ENCODE measurements at regions not wholly inside any gene's neighbourhood (a gene's known extent, or its start where the extent isn't known, plus 50 kb on each side); places are given as distances from the start of the nearest gene placed in this dataset.

DNA sequence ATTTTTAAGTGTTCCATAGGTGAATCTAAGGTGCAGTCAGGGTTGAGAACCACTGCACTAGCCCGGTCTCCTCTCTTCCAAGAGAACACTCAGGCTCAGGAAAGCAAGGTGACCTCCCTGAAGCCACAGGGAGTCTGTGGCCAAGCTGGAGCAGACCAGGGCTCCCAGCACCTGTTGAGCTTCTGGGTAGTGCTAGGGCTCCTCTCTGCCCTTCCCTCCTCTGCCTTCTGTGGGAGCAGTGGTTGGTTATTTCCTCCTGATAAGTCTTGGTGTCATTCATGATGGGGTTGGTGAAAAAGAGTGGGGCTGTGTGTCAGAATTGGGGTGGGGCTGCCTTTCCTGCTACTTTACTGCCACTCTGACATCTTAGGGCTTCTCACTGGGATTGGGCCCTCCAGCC lies 163.1 kb upstream of the UMPS start:
- no peak for DNase-seq (ENCODE audit: low read depth in 2 of 3, low spot score in 2 of 3)

DNA sequence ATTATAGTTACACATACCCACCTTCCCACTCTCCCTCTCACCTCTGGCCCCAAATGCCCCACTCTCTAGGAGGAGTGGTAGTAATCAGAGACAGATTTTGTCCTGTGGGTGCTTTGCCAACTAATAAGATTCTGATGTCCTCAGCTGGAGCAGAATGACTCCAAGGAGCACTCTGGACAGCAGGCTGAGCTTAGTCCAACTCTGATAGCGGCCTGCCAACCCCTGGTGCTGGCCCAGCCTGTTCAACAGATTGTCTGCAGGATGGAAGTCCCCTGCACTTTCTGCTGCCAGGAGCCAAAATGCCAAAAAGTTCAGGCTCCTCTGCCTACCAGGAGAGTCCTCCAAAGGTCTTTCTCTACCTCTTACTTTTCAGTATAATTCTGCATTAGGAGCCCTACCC lies 160.5 kb upstream of the UMPS start:
- DNase-seq (ENCODE audit: low read depth in 2 of 3, low spot score in 2 of 3), result no peak

DNA sequence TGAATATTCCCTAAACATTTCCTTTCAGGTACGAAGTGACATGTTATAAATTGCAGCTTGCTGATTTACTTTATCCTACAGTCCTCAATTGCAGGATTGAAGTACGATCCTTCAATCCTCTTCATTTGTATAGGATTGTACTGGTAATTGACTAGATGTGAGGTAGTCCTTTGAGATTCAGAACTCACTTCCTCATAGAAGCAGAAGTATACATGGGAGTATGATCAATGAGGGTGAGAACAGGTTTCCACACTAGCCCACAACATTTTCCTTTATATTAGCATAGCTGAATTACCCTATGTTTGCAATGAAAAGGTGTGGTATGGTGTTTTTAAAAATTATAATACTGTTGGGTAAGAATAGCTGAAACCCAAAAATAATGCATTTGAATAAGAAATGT lies 160.0 kb upstream of the UMPS start:
- no peak for DNase-seq (ENCODE audit: low read depth in 2 of 3, low spot score in 2 of 3)

DNA sequence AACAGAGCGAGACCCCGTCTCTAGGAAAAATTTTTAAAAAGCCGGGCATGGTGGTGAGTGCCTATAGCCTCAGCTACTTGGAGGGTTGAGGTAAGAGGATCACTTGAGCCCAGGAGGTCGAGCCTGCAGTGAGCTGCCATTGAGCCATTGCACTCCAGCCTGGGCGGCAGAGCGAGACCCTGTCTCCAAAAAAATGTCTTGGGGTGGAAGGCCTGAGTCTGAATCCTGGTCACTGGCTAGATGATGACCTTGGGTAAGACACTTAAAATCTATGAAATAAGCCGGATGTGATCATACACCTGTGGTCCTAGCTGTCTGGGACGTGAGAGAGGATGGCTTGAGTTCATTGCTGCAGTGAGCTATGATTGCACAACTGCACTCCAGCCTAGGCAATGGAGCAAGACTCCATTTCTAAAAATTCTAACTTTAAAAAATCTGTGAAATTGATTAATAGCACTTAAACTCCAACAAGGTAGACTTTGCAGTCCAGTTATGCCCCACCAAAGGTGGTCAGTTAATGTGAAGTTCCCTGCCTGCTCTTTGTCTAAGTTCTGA lies 157.3 kb upstream of the UMPS start:
- DNase-seq (ENCODE audit: low read depth in 2 of 3, low spot score in 2 of 3), result no peak

DNA sequence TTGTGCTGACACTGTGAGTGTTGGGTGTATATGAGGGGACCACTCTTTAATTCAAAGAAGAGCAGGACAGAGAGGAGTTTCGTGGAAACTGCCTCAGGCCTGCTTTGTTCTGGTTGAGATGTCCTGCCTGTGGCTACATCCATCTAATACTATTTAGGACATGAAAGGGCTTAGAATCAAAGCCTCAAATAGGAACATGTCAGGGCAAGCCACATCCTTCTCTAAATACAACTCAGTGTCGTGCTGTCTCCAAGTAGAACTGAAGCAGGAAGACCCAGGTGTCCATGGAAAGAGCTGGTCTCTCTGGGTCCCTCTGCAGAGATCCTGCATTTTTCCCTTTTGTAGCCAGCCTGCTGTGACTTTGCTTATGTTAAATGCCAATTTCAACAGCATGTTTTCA lies 156.2 kb upstream of the UMPS start:
- DNase-seq (ENCODE audit: low read depth in 2 of 3, low spot score in 2 of 3), result no peak

DNA sequence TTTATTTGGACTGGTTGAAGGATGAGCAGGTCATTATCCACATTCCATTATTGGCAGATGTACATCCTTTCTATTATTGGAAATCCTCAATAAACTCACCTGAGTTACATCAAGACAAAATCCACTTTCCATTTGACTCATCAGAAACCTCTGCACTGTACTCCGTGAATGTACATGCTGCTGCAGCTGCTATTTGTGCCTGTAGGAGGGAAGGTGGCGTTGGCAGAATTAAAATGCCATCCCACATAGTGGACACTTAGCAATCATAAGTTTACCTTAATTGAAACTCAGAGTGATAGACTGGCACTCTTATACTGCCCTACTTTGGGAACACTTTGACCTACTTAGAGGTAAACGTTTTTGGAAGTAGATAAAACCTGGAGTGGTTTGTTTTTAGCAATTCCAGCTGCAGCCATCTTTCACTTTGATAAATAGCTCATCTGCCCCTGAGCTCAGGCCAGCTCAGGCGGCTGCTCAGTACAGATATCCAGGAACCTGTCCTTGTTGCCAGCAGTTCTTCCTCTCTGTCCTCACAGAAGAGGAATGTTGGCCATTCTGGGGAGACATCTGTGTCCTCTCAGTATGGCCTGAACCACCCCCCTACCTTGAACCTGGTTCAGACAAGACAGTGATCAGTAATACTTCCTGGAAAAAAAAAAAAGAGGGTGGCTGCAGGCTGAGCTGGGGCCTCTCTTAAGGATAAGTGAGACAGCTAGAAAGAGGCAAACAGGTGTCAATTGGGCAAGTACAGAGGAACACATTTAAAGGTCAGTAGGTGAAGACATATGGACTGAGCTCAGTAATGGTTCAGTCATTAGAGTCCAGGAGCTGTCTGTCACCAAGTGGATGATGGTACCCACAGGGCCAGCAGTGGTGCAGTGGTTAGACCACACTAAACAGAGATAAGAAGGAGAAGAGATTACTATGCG lies 153.4 kb upstream of the UMPS start:
- DNase-seq (ENCODE audit: low read depth in 2 of 3, low spot score in 2 of 3), result no peak

DNA sequence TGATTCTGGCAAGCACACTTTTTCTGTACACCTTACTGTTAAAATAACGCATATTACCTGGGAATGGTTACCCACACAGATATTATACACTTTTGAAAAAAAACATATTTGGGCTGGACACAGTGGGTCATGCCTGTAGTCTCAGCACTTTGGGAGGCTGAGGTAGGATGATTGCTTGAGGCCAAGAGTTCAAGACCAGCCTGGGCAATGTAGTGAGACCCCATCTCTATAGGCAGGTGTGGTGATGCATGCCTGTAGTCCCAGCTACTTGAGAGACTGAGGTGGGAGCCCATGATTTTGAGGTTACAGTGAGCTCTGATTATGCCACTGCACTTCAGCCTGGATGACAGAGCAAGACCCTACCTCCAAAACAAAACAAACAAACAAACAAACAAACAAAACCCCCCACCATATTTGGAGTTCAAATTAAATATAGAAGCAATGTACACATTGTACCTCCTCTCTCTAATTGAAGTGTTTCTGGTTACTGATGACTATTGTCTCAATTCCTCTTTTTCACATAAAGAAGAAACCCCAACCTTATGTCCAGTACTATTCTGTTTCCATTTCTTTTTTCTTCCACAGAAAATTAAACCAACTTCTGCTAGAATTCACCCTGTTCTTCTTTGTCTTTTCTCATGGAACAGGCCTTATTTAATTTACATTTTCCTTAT lies 152.6 kb upstream of the UMPS start:
- DNase-seq (ENCODE audit: low read depth in 2 of 3, low spot score in 2 of 3), result no peak

DNA sequence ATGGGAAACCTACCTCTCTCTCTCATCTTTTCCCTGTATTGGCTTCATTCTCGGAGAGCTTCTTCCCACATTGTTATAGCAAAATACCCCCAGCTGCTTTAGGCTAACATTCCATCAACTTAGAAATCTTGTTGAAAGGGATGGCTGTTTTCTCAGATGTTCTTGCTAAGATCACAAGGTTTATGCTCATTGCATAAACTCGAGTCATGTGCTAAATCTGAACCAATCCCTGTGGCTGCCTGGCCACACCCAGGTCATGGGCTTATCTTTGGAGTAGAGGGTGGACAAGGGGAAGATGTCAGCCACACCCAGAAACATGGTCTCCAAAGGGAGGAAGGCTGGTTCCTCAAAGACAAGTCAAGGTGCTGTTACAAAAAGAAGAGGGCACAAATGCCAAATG lies 150.6 kb upstream of the UMPS start:
- DNase-seq (ENCODE audit: low read depth in 2 of 3, low spot score in 2 of 3), result no peak

DNA sequence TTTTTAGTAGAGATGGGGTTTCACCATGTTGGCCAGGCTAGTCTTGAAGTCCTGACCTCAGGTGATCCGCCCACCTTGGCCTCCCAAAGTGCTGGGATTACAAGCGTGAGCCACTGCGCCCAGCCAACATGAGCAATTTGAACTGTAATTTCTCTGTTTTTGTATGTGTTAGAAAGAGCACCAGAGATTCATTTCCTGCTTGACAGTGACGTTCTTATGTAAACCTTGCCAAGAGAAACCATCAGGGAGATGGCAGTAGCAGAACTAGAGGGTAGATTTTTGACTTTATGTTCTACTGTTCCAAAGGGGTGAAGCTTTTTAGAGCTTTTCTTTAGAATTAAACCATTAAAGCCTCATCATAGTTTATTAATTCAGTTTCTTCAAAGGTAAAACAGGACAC lies 148.1 kb upstream of the UMPS start:
- no peak for DNase-seq (ENCODE audit: low read depth in 2 of 3, low spot score in 2 of 3)

DNA sequence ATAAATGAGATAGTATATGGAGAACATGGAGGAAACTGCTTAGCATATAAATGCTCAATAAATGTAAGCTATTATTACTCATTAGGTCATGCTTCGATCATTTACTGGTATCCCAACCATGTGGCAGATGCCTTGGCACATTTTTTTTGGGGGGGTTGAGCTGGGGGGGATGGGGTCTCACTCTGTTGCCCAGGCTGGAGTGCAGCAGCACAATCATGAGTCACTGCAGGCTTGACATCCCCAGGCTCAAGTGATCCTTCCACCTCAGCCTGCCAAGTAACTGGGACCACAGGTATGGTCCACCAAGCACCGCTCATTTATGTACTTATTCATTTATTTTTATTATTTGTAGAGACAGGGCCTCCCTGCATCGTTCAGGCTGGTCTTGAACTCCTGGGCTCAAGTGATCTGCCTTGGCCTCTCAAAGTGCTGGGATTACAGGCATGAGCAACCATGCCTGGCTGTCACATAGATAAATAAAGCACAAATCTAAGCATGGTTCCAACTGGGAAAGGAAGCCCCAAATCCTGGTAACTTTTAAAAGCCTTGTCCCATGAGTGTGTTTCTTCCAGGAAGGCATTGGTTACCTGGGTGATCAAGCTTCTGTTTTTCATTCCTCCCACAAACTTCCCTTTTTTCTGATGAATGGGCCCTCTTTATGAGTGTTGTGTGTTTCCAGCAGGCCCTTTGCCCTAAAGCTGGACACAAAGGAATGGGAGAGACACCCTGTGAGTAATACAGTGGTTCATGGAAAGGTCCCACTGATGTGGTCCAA lies 147.4 kb upstream of the UMPS start:
- DNase-seq (ENCODE audit: low read depth in 2 of 3, low spot score in 2 of 3), result no peak

DNA sequence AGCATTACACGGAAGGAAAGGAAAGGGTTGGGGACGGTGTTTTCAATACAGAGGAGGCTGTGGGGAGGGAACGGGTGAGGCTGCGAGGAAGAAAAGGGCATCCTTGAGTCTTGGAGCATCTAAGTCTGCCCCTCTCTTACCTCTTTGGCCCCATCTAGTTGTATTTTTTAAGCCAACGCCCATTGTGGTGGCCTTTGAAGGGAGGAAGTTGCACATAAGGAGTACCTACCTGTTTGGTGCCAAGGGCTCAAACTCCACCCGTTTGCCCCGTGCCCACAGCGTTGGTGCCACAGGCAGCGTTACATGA lies 146.1 kb upstream of the UMPS start:
- no peak for DNase-seq (ENCODE audit: low read depth in 2 of 3, low spot score in 2 of 3)

DNA sequence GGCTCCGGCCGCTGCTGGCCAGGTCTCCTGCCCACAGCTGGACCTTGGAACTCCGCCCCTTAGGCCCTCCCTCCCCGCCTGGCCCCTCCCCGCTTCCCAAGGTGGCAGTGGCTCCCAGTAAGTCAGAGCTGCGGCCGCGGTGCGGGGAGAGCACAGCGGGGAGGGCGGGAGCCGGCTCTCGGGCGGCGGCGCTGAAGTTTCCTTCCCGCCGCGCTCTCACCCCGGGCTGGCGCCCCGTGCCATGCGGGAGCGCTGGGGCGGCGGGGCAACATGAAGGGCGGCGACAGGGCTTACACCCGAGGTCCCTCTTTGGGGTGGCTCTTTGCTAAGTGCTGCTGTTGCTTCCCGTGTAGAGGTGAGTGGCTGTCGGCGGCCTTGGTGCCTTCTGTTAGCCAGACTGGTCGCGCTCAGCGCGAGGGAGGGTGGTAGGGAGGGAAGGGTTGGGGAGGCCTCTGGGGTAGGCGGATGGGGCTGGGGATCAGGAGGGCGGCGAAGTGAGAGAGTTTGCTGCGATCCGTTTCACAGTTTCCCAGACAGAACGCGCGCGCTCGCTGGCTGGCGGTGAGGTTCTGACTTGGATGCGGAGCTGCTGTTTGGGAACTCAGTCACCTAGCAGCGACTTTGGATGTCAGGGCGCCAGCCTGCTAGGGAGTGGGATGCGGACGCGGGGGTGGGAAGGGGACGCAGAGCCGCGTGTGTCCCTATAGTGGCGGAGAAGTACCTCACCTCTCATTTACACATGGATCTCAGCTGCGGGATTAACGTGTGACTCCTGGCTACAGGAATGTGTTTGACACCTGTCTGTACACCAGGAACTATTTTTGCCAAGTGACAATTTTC lies 145.5 kb upstream of the UMPS start:
- peak; percentile 2 to 18 (median 14) for DNase-seq (ENCODE audit: low read depth in 2 of 3, low spot score in 2 of 3)

DNA sequence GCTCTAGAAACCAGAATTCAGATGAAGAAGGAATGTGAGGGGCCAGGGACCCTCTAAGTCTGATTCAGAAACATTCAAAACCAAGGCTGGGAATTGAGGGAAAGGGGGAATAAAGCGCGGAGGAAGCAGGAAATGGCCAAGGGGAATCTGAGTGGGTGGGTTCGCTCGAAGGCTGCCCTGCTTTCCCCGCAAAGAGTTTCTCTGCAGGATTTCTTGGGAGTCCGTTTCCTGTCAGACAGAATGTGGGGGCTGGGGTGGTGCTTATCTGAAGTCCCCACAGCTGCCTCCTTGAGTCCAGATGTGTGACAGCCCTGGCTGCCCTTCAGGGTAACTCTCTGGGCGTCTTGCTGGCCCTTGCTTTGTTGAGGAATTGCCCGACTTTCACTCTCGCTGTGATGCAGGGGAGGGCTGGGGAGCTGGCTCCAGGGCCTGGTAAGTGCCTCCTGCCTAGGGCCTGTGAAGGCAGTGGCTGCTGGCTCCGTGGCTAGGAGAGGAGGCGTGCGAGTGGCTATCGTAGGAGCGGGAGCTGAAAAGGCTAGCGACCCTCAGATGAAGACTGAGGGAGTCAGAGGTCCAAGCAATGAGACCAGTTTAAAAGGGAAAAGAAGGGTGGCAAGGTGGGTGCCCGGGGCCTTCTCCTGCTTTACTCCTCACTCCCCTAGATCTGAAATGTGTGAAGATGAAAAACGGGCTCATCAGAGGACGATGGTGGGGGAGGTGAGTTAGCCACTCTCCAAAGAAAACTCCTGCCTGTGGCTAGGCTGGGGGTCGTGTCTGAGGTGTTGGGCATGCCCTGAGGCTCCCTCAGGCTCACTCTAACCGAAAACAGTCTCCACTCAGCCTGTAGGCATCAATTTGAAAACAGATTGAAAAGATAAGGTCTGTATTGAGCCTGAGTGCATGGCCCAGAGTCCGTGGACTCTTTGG lies 143.9 kb upstream of the UMPS start:
- DNase-seq (ENCODE audit: low read depth in 2 of 3, low spot score in 2 of 3), result no peak

DNA sequence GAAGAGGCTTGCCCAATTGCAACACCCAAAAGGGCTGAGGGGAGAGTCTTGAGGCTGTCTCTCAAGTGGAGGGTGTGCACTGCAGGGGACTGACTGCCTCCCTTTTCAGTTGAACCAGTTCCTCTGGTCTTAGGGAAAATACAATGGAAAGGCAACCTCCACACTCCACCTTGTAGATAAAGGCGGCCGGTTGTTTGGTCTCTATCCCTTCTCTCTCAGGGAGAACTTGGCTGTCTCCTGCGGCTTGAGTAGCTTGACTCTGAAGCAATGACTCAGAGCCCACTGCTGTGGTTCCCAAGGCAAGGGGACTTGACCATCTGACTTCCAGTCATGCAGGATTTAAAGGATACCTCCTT lies 143.2 kb upstream of the UMPS start:
- no peak for DNase-seq (ENCODE audit: low read depth in 2 of 3, low spot score in 2 of 3)

DNA sequence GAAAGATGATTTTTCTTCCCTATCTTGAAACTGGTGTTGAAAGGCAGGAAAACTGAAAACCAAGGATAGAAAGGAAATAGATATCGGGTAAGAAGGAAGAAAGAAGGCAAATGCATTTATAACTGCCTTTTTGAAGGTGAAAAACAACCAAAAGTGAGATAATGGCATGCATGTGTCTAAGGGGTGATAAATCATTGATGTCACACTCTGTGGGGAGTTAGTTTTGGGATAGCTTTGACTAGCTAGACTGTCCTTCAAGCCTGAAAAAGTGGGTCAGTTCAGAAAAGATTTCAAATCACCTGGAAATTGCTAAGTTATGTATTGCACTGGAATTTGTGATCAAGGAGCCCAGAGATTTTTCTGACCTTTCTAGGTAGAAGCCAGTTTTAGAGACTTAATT lies 142.2 kb upstream of the UMPS start:
- no peak for DNase-seq (ENCODE audit: low read depth in 2 of 3, low spot score in 2 of 3)

DNA sequence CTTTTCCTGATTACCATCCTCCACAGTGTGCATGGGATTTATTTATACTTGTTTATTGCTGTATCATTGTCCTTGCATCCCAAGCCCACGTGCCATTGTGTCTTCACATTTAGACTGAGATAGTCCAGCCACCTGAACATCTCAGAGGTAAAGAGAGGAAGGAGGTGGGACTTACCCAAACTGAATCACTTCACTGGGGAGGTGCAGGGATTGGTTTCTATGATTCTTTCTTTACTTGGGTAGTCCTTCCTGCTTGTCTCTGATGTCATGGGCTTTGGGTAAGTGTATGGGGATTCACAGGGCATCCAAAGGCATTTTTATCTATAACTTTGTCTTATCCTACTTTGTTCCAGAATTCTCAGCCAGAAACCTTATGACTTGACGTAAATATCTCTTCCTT lies 141.5 kb upstream of the UMPS start:
- DNase-seq (ENCODE audit: low read depth in 2 of 3, low spot score in 2 of 3), result no peak

DNA sequence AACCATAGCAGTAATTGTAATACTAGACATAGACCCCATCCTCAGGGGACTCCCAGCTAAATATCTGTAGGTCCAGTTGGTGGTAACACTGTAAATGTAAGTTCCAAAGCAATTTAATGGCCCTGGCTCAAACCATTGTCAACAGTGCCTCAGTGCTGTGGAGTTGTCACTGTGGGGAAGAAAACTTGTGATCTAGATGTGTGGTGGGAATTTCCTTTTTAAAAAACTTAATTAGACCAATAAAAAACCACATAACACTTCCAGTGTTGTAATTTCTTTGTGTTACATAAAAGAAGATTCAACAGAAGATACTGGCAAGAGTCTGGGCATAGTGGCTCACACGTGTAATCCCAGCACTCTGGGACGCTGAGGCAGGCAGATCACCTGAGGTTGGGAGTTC lies 138.6 kb upstream of the UMPS start:
- no peak for DNase-seq (ENCODE audit: low read depth in 2 of 3, low spot score in 2 of 3)

DNA sequence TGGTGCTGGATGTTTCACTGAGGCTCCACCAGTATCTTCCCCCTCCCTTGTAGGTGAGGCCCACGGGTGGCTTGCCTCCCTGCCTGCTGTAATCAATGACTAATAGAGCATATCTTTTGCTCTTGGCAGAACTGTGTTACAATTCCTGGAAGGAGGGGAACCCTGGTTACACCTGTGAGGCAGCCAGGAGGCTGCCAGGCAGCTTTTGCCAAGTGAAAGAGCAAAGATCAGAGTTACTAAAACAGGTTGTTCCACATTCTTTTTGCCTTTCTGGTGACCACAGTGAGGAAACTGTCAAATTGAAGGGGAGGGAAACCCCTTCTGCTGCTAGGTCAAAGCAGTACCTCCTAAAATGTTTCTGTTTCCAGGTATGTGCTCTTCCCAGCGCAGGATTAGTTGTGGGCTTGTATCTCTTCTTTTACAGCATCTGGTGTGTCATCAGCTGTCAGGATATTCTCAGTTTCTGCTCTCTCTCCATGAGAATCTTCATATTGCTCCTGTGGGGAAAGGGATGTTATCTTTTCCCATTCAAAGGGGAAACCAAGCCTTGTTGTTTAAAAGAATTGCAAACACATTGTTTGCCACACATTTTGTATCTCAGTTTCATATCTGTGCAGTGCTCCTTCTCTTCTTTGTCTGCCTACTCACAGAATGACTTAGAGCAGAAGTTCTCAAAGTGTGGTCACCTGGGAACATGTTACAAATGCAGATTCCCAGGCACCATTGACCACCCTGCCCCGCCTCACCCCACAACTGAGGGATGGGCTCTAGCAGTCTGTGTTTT lies 137.4 kb upstream of the UMPS start:
- no peak for DNase-seq (ENCODE audit: low read depth in 2 of 3, low spot score in 2 of 3)

DNA sequence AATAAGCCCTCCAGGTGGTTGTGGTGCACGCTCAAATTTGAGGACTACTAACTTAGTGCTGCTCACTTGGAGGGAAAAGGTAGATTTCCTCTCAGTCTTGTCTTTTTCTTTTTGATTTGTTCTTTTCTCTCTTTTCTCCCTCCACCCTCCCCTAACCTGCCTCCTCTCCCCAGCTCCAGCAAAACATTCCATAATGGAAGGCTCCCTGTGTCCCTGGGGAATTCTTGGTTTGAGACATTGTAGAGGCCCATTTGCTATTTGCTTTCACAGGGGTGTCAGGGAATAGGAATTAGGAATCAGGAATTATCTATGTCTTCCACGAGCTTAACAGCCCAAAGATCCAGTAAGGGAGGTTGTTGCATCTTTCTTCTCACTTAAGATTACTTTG lies 136.8 kb upstream of the UMPS start:
- DNase-seq (ENCODE audit: low read depth in 2 of 3, low spot score in 2 of 3), result no peak

Data from activated CD8-positive, alpha-beta memory T cell treated with anti-CD3 and anti-CD28 coated beads for 48 hours (primary cell).